ENCODE measurements at regions not wholly inside any gene's neighbourhood (a gene's known extent, or its start where the extent isn't known, plus 50 kb on each side); places are given as distances from the start of the nearest gene placed in this dataset.

DNA sequence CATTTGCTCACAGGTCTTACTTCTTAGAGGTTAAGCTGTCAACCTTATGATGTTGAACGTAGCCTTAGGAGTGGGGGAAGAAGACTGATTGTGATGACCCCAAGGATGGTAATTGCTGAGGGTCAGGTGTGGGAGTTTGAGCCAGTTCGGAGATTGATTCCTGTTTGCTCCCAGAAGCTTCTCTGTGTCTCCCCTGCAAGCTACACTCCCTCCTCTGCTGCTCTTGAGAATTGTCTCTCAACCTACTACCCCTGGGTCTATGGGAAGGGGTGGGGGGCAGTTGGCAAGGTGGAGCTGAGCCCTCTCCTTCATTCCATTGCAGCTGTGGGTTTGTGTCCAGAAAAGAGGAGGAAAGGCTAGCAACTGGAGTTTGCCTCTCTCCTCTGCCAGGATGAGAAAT lies 113.8 kb downstream of the PLEKHG1 start:
- TF ChIP-seq, protein P1, sequence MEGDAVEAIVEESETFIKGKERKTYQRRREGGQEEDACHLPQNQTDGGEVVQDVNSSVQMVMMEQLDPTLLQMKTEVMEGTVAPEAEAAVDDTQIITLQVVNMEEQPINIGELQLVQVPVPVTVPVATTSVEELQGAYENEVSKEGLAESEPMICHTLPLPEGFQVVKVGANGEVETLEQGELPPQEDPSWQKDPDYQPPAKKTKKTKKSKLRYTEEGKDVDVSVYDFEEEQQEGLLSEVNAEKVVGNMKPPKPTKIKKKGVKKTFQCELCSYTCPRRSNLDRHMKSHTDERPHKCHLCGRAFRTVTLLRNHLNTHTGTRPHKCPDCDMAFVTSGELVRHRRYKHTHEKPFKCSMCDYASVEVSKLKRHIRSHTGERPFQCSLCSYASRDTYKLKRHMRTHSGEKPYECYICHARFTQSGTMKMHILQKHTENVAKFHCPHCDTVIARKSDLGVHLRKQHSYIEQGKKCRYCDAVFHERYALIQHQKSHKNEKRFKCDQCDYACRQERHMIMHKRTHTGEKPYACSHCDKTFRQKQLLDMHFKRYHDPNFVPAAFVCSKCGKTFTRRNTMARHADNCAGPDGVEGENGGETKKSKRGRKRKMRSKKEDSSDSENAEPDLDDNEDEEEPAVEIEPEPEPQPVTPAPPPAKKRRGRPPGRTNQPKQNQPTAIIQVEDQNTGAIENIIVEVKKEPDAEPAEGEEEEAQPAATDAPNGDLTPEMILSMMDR (IDR thresholded peaks at IDR 0.05; ENCODE audit: extremely low read depth, insufficient read depth, missing control alignments) = no peak
- in situ Hi-C loops (cut with MboI; ENCODE audit: low pct_unique_long_range_greater_than_20kb, low sequenced_read_pairs, unreplicated experiment) = no loop called here
- DNase-seq (ENCODE audit: low spot score) = no peak

DNA sequence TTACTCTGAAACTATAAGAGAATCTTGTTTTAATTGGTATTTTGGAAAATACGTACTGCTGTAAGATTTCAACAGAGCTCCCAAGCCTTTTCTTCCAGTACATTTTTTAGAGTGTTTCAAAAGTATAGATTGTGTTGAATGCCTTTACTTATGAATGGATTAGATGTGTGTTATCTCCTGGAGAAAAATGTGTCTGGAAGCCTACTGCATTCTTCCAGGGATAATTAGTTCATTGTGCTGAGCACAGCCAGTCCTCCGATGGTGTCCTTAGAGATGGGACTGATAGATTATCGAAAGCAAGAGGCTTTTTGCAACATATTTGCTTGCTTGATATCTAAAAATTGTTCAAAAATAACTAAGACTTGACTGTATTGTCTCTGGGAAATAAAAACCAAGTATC lies 114.2 kb downstream of the PLEKHG1 start:
- DNase-seq (ENCODE audit: low spot score) = no peak
- in situ Hi-C loops (cut with MboI; ENCODE audit: low pct_unique_long_range_greater_than_20kb, low sequenced_read_pairs, unreplicated experiment) = no loop called here
- TF ChIP-seq, protein P1 (IDR thresholded peaks at IDR 0.05; ENCODE audit: extremely low read depth, insufficient read depth, missing control alignments) = no peak

DNA sequence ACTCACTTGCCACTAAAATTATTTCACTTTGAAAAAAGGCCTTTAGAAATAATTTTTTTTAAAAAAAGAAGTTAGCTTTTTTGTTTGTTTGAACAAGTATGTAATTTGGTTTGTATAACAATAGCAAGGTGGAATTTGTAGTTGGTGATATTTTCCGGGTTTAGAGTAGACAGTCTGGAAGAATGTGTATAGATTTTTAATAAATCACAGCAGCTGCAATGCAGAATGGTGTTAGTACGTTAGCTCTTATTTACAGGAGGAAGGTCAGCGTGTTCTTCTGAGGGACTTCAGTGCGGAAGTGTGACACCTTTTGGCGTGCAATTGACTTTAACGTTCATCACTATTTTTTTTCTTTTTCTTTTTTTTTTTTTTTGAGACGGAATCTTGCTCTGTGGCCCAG lies 115.4 kb downstream of the PLEKHG1 start:
- no peak for DNase-seq (ENCODE audit: low spot score)
- TF ChIP-seq, protein P1 (IDR thresholded peaks at IDR 0.05; ENCODE audit: extremely low read depth, insufficient read depth, missing control alignments) = no peak
- in situ Hi-C loops (cut with MboI; ENCODE audit: low pct_unique_long_range_greater_than_20kb, low sequenced_read_pairs, unreplicated experiment) = no loop called here

- no peak for DNase-seq (ENCODE audit: low spot score)
- in situ Hi-C loops (cut with MboI; ENCODE audit: low pct_unique_long_range_greater_than_20kb, low sequenced_read_pairs, unreplicated experiment) = no loop called here
- TF ChIP-seq, protein P1 (IDR thresholded peaks at IDR 0.05; ENCODE audit: extremely low read depth, insufficient read depth, missing control alignments) = no peak
Measured at GRCh38 chr6:150717419-150717818, 117.7 kb downstream of the PLEKHG1 start.

DNA sequence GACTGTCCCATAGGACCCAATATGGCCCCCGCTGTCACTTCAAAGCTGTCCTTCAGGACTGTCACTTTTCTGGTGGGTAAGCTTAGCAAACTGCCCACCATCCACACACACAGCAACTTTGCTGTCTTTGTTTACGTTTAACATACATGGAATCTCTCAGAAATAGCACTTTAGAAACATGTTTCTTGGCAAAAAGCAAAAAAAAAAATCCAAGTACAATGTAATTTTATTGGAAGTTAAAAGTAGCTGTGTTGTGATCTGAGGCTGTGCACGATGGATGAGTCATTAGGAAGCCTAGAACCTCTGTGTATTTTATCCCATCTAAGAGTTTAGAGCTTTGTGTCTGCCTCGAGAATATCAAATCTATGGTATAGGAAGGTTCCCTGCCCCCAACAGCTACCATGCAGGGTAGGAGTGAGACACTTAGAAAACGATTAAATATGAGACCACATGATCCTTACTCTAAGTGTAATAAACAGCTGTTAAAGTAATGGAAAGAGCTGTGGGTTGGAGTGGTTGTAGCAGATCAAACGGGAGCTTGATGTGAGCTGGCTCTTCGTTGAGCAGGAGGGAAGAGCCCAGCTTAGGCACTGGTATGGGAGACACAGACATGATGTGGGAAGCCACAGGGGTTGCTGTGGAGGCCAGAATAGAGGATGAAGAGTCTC lies 119.5 kb downstream of the PLEKHG1 start:
- no peak for DNase-seq (ENCODE audit: low spot score)
- in situ Hi-C loops (cut with MboI; ENCODE audit: low pct_unique_long_range_greater_than_20kb, low sequenced_read_pairs, unreplicated experiment) = no loop called here
- TF ChIP-seq, protein P1 (IDR thresholded peaks at IDR 0.05; ENCODE audit: extremely low read depth, insufficient read depth, missing control alignments) = no peak

DNA sequence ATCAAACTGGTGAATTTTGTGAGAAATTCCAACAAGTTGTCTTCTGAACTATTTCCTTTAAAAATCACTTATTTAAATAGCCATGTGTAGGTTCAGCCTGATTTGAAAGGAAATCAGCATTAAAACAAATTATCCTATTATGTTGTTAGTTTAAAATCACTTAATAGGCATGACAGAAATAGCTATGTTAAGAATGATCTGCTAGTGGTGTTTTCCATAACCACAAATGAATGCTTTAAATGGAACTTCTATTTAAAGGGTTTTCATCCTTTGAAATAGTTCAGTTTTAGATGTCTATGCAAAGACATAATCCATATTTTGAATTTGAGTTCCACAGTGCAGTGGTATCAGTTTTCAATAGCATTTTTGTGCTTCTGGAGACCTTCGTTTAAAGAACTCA lies 120.1 kb downstream of the PLEKHG1 start:
- TF ChIP-seq, protein P1 (IDR thresholded peaks at IDR 0.05; ENCODE audit: extremely low read depth, insufficient read depth, missing control alignments) = no peak
- no peak for DNase-seq (ENCODE audit: low spot score)
- in situ Hi-C loops (cut with MboI; ENCODE audit: low pct_unique_long_range_greater_than_20kb, low sequenced_read_pairs, unreplicated experiment) = no loop called here

All from GM13977 (cell line).